Mesendoderm (in vitro differentiated cells): ENCODE measurements at regions not wholly inside any gene's neighbourhood (a gene's known extent, or its start where the extent isn't known, plus 50 kb on each side); places are given as distances from the start of the nearest gene placed in this dataset.

Experiments
- DNase-seq: peaks from one replicate; pipeline ENCODE4 v3.0.0; 2013
- H2AK5ac ChIP-seq: 2 replicates; pipeline ENCODE4 v1.6.1; 2013; ENCODE audit warnings: low read length, inconsistent platforms
- H2BK120ac ChIP-seq: 2 replicates; pipeline ENCODE4 v1.6.1; 2013; ENCODE audit warnings: low read depth, mild to moderate bottlenecking, low read length, moderate library complexity, mixed read lengths
- H2BK15ac ChIP-seq: replicated peaks from 2 replicates; pipeline ENCODE4 v1.6.1; 2013; ENCODE audit warnings: low read depth, mild to moderate bottlenecking, moderate library complexity
- H2BK5ac ChIP-seq: 2 replicates; pipeline ENCODE4 v1.6.1; 2013; ENCODE audit warnings: low read length, inconsistent platforms
- H3K18ac ChIP-seq: 2 replicates; pipeline ENCODE4 v1.6.1; 2013; ENCODE audit warnings: mild to moderate bottlenecking, low read length, mixed read lengths
- H3K23ac ChIP-seq: one replicate; pipeline ENCODE4 v1.6.1; 2013; ENCODE audit warnings: low read length
- H3K27ac ChIP-seq: 2 replicates; pipeline ENCODE4 v1.5.1; 2013; ENCODE audit warnings: low read depth, mild to moderate bottlenecking, inconsistent platforms, low read length, moderate library complexity
- H3K27me3 ChIP-seq: 2 replicates; pipeline ENCODE4 v1.6.1; 2013; ENCODE audit warnings: low read length, control low read depth, mild to moderate bottlenecking, inconsistent platforms; ENCODE audit not compliant: insufficient read depth, poor library complexity
- H3K36me3 ChIP-seq: 2 replicates; pipeline ENCODE4 v1.6.1; 2013; ENCODE audit warnings: low read length, inconsistent platforms; ENCODE audit not compliant: control insufficient read depth, insufficient read depth
- H3K4ac ChIP-seq: one replicate; pipeline ENCODE4 v1.6.1; 2013; ENCODE audit warnings: low read depth, mild to moderate bottlenecking, low read length, moderate library complexity
- H3K4me1 ChIP-seq: 2 replicates; pipeline ENCODE4 v1.6.1; 2013; ENCODE audit warnings: low read depth, low read length, inconsistent platforms; ENCODE audit not compliant: control insufficient read depth
- H3K4me2 ChIP-seq: 2 replicates; pipeline ENCODE4 v1.6.1; 2013; ENCODE audit warnings: low read length
- H3K4me3 ChIP-seq: 2 replicates; pipeline ENCODE4 v1.5.1; 2013; ENCODE audit warnings: mild to moderate bottlenecking, low read length
- H3K56ac ChIP-seq: one replicate; pipeline ENCODE4 v1.6.1; 2013; ENCODE audit warnings: low read length
- H3K79me1 ChIP-seq: 2 replicates; pipeline ENCODE4 v1.6.1; 2013; ENCODE audit warnings: low read length, inconsistent platforms
- H3K79me2 ChIP-seq: 2 replicates; pipeline ENCODE4 v1.6.1; 2013; ENCODE audit warnings: mild to moderate bottlenecking, low read length; ENCODE audit not compliant: control insufficient read depth, insufficient read depth
- H3K9ac ChIP-seq: 2 replicates; pipeline ENCODE4 v1.6.1; 2013; ENCODE audit warnings: low read length, inconsistent platforms
- H4K5ac ChIP-seq: one replicate; pipeline ENCODE4 v1.6.1; 2013; ENCODE audit warnings: low read length
- H4K8ac ChIP-seq: one replicate; pipeline ENCODE4 v1.6.1; 2013; ENCODE audit warnings: low read depth, mild to moderate bottlenecking, control low read depth, low read length, moderate library complexity
- WGBS: extraction: QIAGEN DNeasy Blood & Tissue Kit; methylation state at CpG from one replicate; pipeline ENCODE4 v1.1.7; 2013; ENCODE audit warnings: low lambda C conversion rate, missing lambda C conversion rate; ENCODE audit not compliant: insufficient coverage; ENCODE audit errors: extremely low coverage; 5-methylcytosine and 5-hydroxymethylcytosine counted together

DNA sequence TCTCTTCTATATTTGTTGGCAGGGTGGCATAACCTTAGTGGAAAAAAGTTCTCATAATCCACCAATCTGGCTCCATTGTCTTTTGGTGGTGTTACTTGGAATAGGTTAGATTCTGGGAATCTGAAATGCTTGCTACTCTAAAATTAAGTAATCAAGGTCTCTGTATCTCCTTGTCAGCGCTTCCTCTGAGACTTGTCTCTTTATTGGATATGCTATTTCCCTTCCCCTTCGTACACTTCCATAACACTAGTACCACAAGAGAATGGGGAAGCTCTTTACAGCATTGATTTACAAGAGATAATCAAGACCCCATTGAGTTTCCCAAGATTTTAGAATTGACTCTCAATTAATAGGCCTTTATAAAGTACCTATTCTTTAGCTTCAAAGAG is 280.2 kb downstream of the ADGB start:
- Histone ChIP-seq H2BK120ac (no peak overlapping the region), H2AK5ac (no peak overlapping the region), H4K8ac (no peak overlapping the region), H3K36me3 (no peaks in the 10 kb centered on the region), H3K79me1 (no peaks in the 10 kb centered on the region), H3K79me2 (no peaks in the 10 kb centered on the region), H3K27me3 (no peaks in the 10 kb centered on the region), H2BK5ac (no peak overlapping the region), H3K23ac (no peak overlapping the region), H3K18ac (no peak overlapping the region), H2BK15ac (no peak overlapping the region), H3K4me3 (no peak overlapping the region), H3K4ac (no peak overlapping the region), H3K56ac (no peak overlapping the region), H3K9ac (no peak overlapping the region), H3K4me2 (no peak overlapping the region), H3K4me1 (peaks cover 9% of the 10 kb centered on the region), H4K5ac (no peak overlapping the region), H3K27ac (no peak overlapping the region)
- WGBS, result no CpG with 5 or more reads among the region's 2 CpGs
- DNase-seq, result peak; percentile 10

DNA sequence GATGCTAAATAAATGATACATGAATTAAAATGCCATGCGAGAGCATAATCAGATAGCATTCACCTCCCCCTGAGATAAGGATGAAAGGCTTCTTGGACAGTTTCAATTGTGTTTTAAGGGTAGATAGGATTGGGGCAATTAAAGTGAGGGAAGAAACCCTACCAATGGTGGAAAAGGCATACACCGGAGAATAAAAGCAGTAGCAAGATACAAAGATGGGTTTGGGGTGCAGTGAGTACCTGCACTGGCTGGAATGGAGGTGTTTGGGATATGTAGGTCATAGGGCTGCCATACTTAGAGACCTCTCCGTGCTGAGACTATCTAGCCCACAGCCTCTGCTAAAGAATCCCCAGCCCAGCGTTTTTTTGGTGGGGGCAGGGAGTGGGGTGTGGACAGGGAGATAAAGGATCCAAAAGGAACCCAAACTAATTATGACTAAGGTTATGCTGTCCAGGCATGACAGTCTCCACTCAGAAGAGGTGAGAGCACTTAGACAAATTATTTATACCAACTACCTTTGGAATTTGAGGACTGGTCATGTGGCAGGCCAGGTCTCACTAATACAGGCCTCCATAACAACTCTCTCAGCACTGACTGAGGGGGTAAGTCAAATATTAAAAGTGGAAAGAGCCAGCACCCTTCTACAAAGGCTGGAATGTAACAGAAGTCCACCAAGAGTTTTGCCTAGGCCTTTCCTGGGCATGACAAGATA is 280.8 kb downstream of the ADGB start:
- H4K8ac ChIP-seq, result peak overlapping the region; percentile 13
- H3K36me3 ChIP-seq, result no peaks in the 10 kb centered on the region
- no peak overlapping the region for H3K4me2 ChIP-seq
- H3K4ac ChIP-seq, result no peak overlapping the region
- H3K27ac ChIP-seq, result no peak overlapping the region
- no peak overlapping the region for H4K5ac ChIP-seq
- no peaks in the 10 kb centered on the region for H3K79me1 ChIP-seq
- no peak overlapping the region for H3K4me3 ChIP-seq
- H3K56ac ChIP-seq, result no peak overlapping the region
- peak; percentile 16 for DNase-seq
- H3K18ac ChIP-seq, result peak overlapping the region; percentile 47
- H2BK120ac ChIP-seq, result peak overlapping the region; percentile 64
- H3K4me1 ChIP-seq, result peaks cover 9% of the 10 kb centered on the region
- WGBS, result no CpG with 5 or more reads among the region's 4 CpGs
- H3K79me2 ChIP-seq, result no peaks in the 10 kb centered on the region
- H3K9ac ChIP-seq, result no peak overlapping the region
- H3K23ac ChIP-seq, result no peak overlapping the region
- no peak overlapping the region for H2BK5ac ChIP-seq
- H3K27me3 ChIP-seq, result no peaks in the 10 kb centered on the region
- H2BK15ac ChIP-seq, result peak overlapping the region; percentile 96
- H2AK5ac ChIP-seq, result no peak overlapping the region

DNA sequence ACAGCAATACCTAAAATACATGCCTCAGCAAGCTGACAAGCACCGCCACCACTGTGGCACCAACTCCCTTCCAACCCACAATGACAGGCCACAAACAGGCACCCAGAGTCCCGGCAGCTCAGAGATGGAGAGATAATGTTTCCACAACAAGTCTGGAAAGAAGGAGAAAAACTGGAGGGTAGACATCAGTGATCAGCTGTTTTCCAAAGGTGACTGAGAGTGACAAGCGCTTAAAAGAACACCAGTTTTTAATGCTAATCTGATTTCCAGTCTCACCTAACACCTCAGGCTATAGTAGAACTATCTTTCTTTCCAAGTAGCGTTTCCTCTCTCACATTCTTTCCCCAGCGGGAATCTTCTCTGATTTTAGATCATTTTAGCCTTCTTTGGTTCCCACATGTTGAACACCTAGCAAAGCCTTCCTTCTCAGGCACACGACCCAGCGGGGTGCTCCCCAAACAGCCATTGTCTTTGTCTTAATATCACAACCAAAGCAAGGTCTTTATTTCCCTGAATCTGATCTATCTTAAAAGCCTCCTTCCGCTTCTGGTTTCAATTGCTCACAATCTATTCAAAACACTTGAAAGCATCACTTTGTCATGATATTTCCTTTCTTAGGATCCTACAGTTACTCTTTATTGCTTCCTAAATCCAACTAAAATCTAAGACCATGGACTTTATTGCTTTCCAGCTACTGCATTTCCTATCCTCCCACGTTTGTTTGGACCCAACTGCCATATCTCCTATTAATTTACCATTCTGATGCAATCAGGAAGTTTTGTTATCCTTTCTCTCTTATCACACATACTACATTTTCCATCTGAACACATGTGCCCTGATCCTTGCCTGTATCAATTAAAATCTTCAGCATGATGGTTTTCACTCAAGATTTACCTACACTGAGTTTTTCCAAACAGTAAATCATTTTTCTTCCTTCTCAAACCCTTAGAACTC is 282.7 kb downstream of the ADGB start:
- Histone ChIP-seq H3K79me1 (no peaks in the 10 kb centered on the region), H3K36me3 (no peaks in the 10 kb centered on the region), H2AK5ac (no peak overlapping the region), H3K4me2 (no peak overlapping the region), H3K4ac (peak overlapping the region; percentile 68), H3K27ac (peak overlapping the region; percentile 56), H2BK120ac (peak overlapping the region; percentile 2), H4K8ac (no peak overlapping the region), H2BK15ac (no peak overlapping the region), H3K4me3 (no peak overlapping the region), H3K4me1 (peaks cover 7% of the 10 kb centered on the region), H4K5ac (no peak overlapping the region), H2BK5ac (no peak overlapping the region), H3K79me2 (no peaks in the 10 kb centered on the region), H3K23ac (no peak overlapping the region), H3K9ac (no peak overlapping the region), H3K18ac (peak overlapping the region; percentile 23), H3K56ac (peak overlapping the region; percentile 69), H3K27me3 (no peaks in the 10 kb centered on the region)
- peak; percentile 75 for DNase-seq
- WGBS, result no CpG with 5 or more reads among the region's 9 CpGs

DNA sequence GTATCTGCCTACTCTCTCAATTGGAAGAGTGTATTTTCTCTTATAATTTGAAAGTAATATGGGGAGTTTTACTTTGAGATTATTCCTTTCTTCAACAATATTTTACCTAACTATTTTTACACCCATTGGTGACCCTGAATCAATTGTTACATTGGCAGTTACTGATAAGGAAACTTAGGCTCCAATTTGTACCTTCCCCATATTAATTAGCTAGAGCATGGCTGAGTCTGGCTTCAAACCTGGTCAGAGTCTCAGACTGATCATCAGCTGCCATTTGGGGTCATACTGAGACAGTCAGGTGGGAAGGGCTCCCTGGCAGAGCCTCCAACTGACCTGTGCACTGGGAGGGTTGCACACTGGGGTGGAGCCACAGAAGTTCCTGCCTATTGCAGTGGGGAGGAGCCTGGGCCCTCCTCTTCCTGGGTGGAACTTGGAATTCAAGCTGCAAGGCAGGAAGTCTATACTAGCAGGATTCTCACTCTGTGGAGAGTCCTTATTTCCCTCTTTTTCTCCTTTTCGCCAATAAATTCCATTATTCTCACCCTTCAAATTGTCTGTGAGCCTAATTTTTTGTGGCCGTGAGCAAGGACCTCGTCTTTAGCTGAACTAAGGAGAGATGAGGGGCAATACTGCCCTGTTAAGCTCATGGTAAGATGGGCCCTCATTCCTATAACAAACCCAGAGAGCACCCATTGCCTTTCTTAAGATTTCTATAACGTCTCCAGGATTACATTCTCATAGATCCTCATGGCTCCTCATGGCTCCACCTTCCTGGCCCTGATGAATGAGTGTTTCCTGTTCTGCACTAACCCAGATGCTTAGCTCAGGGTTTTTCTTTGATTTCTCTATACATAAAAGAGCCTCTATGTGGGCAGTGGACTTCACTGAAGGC is 285.1 kb downstream of the ADGB start:
- H3K36me3 ChIP-seq, result no peaks in the 10 kb centered on the region
- no peaks in the 10 kb centered on the region for H3K27me3 ChIP-seq
- no peak overlapping the region for H3K27ac ChIP-seq
- no peak overlapping the region for H3K56ac ChIP-seq
- H3K4ac ChIP-seq, result no peak overlapping the region
- no peak overlapping the region for H2AK5ac ChIP-seq
- no peak overlapping the region for H2BK120ac ChIP-seq
- H2BK5ac ChIP-seq, result no peak overlapping the region
- no peak overlapping the region for H3K4me3 ChIP-seq
- H3K4me1 ChIP-seq, result peaks cover 7% of the 10 kb centered on the region
- WGBS, result no CpG with 5 or more reads among the region's 4 CpGs
- no peak overlapping the region for H4K5ac ChIP-seq
- H2BK15ac ChIP-seq, result no peak overlapping the region
- no peak overlapping the region for H3K4me2 ChIP-seq
- H3K18ac ChIP-seq, result no peak overlapping the region
- no peaks in the 10 kb centered on the region for H3K79me1 ChIP-seq
- H3K23ac ChIP-seq, result no peak overlapping the region
- H3K9ac ChIP-seq, result no peak overlapping the region
- no peak overlapping the region for H4K8ac ChIP-seq
- no peak for DNase-seq
- no peaks in the 10 kb centered on the region for H3K79me2 ChIP-seq

DNA sequence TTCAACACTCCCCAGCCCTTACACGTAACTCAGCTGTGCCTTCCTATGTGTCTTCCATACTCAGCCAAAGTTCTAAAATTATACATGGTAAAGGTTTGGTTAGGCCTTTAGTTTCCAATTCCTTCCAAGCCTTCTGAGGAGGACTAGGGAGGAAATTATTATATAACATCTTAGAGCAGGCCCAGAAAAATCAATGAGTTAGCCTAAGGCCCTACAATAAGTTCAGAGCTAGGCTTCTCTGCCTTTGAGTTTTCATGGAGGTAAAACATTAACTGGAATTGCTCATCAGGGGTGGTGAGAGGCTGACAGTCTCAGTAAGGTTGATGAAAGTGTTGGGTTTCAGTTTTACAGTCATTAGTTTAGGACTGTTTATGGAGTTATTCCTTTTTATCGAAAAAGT is 286.0 kb downstream of the ADGB start:
- Histone ChIP-seq H3K79me2 (no peaks in the 10 kb centered on the region), H2AK5ac (no peak overlapping the region), H4K5ac (no peak overlapping the region), H3K4me2 (no peak overlapping the region), H3K23ac (no peak overlapping the region), H3K9ac (no peak overlapping the region), H3K18ac (no peak overlapping the region), H2BK15ac (no peak overlapping the region), H3K79me1 (no peaks in the 10 kb centered on the region), H3K4ac (no peak overlapping the region), H2BK5ac (no peak overlapping the region), H3K4me1 (peaks cover 7% of the 10 kb centered on the region), H3K27ac (no peak overlapping the region), H4K8ac (no peak overlapping the region), H3K4me3 (no peak overlapping the region), H2BK120ac (no peak overlapping the region), H3K56ac (no peak overlapping the region), H3K36me3 (no peaks in the 10 kb centered on the region), H3K27me3 (no peaks in the 10 kb centered on the region)
- no peak for DNase-seq
- no CpG with 5 or more reads among the region's 2 CpGs for WGBS
